Vagina (tissue), 2 donors: ENCODE measurements at regions not wholly inside any gene's neighbourhood (a gene's known extent, or its start where the extent isn't known, plus 50 kb on each side); places are given as distances from the start of the nearest gene placed in this dataset.

Experiments
- DNase-seq, 2 donors: peaks; one replicate each; pipeline ENCODE4 v3.0.0-alpha.2; 2017; ENCODE audit errors: extremely low spot score in 2 of 2
- H3K27ac ChIP-seq: fragments of 200-600 bp; sonication (generic); one replicate; pipeline ENCODE4 v1.5.1; 2019
- H3K27me3 ChIP-seq: fragments of 200-600 bp; sonication (generic); one replicate; pipeline ENCODE4 v1.5.1; 2019
- H3K36me3 ChIP-seq, 2 donors: fragments of 200-600 bp; sonication (generic); one replicate each; pipeline ENCODE4 v1.5.1; 2017 to 2019
- H3K4me1 ChIP-seq: fragments of 200-600 bp; sonication (generic); one replicate; pipeline ENCODE4 v1.5.1; 2019
- H3K4me3 ChIP-seq, 2 donors: fragments of 200-600 bp; sonication (generic); 1 replicate in 1 of 2; 2 replicates in 1 of 2; pipeline ENCODE4 v1.5.1; 2016 to 2019
- H3K9me3 ChIP-seq: fragments of 200-600 bp; sonication (generic); one replicate; pipeline ENCODE4 v1.5.1; 2019
- POLR2A ChIP-seq, 2 donors: fragments of 450-650 bp; IDR thresholded peaks; one replicate each; pipeline ENCODE4 v1.6.1; 2017; ENCODE audit warnings: antibody characterized with exemption in 2 of 2, mild to moderate bottlenecking in 2 of 2, moderate library complexity in 2 of 2
- POLR2AphosphoS5 ChIP-seq, 2 donors: sonication (generic); formaldehyde crosslinking; IDR thresholded peaks; one replicate each; pipeline ENCODE4 v1.9.0; 2017; ENCODE audit warnings: antibody characterized with exemption in 2 of 2, mild to moderate bottlenecking in 2 of 2, low read depth in 1 of 2; ENCODE audit not compliant: insufficient read depth in 1 of 2
- intact Hi-C: fragments of 100-400 bp; cut with DNase I; formaldehyde crosslinking; loops from one replicate; pipeline ENCODE4 v1.15.1; 2023
- TF ChIP-seq, protein P1 (sequence below), 3 experiments: fragments of 450-650 bp in 2 of 3; fragments of 200-600 bp in 1 of 3; sonication (generic) in 1 of 3; IDR thresholded peaks; one replicate each; pipeline ENCODE4 v1.5.1; 2017 to 2019; ENCODE audit warnings: antibody characterized with exemption in 3 of 3, mild to moderate bottlenecking in 2 of 3, moderate library complexity in 2 of 3

DNA sequence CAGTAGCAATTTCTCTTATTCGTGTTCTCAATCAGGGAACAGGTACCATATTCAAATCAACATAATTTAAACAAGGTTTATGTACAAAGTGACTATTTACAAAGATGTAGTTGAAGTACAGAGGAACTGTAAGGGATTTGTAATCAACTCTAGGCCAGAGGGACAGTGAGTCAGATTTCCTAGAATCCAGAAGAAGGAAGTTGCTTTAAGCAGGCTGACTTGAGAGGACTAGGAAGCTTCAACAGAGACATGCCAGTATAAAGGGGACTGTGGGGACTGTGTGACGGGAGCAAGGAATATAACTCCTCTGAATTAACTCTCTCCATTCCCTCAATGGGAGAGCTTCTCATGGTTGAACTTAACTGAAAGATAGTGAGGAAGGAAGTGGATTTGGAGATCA, 427.4 kb upstream of the JAG1 start:
- TF ChIP-seq, protein P1, sequence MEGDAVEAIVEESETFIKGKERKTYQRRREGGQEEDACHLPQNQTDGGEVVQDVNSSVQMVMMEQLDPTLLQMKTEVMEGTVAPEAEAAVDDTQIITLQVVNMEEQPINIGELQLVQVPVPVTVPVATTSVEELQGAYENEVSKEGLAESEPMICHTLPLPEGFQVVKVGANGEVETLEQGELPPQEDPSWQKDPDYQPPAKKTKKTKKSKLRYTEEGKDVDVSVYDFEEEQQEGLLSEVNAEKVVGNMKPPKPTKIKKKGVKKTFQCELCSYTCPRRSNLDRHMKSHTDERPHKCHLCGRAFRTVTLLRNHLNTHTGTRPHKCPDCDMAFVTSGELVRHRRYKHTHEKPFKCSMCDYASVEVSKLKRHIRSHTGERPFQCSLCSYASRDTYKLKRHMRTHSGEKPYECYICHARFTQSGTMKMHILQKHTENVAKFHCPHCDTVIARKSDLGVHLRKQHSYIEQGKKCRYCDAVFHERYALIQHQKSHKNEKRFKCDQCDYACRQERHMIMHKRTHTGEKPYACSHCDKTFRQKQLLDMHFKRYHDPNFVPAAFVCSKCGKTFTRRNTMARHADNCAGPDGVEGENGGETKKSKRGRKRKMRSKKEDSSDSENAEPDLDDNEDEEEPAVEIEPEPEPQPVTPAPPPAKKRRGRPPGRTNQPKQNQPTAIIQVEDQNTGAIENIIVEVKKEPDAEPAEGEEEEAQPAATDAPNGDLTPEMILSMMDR (IDR thresholded peaks at IDR 0.05), result no peak
- no peak for TF ChIP-seq POLR2AphosphoS5 (IDR thresholded peaks at IDR 0.05; ENCODE audit: insufficient read depth in 1 of 2, low read depth in 1 of 2)
- no peak for TF ChIP-seq POLR2A (IDR thresholded peaks at IDR 0.05)
- Histone ChIP-seq H3K27me3 (no peaks in the 10 kb centered on the region), H3K36me3 (no peaks in the 10 kb centered on the region), H3K9me3 (no peaks in the 10 kb centered on the region), H3K27ac (no peak overlapping the region), H3K4me3 (no peak overlapping the region), H3K4me1 (no peaks in the 10 kb centered on the region)
- DNase-seq, result no peak
- intact Hi-C loops, result no loop called here

DNA sequence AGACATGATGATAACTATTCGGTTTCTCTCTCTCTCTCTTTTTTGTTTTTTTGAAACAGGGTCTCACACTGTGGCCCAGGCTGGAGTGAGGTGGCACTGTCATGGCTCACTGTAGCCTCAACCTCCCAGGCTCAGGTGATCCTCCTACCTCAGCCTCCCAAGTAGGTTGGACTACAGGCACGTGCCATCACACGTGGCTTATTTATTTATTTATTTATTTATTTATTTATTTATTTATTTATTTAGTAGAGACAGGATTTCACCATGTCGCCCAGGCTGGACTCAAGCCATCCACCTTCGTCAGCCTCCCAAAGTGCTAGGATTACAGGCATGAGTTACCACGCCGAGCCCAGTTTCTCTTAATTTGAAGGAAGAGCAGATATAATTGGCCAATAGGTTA, 427.9 kb upstream of the JAG1 start:
- no peak for DNase-seq
- no peak overlapping the region for H3K27ac ChIP-seq
- H3K9me3 ChIP-seq, result no peaks in the 10 kb centered on the region
- TF ChIP-seq POLR2A (IDR thresholded peaks at IDR 0.05) (no peak), POLR2AphosphoS5 (IDR thresholded peaks at IDR 0.05; ENCODE audit: insufficient read depth in 1 of 2, low read depth in 1 of 2) (no peak)
- TF ChIP-seq, protein P1 (IDR thresholded peaks at IDR 0.05), result no peak
- H3K36me3 ChIP-seq, result no peaks in the 10 kb centered on the region
- intact Hi-C loops, result no loop called here
- H3K27me3 ChIP-seq, result no peaks in the 10 kb centered on the region
- no peaks in the 10 kb centered on the region for H3K4me1 ChIP-seq
- no peak overlapping the region for H3K4me3 ChIP-seq

DNA sequence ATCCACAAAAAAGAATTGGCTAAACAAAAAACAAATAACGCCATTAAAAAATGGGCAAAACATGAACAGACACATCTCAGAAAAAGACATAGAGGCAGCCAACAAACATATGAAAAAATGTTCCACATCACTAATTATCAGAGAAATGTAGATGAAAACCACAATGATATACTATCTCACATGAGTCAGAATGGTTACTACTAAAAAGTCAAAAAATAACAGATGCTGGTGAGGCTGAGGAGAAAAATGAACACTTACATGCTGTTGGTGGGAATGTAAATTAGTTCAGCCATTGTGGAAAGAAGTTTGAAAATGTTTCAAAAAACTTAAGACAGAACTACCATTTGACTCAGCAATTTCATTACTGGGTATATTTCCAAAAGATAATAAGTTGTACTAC, 430.1 kb upstream of the JAG1 start:
- DNase-seq, result no peak
- TF ChIP-seq POLR2AphosphoS5 (IDR thresholded peaks at IDR 0.05; ENCODE audit: insufficient read depth in 1 of 2, low read depth in 1 of 2), result no peak
- TF ChIP-seq POLR2A (IDR thresholded peaks at IDR 0.05), result no peak
- TF ChIP-seq, protein P1 (IDR thresholded peaks at IDR 0.05), result no peak
- no peak overlapping the region for H3K4me3 ChIP-seq
- no peaks in the 10 kb centered on the region for H3K9me3 ChIP-seq
- no peaks in the 10 kb centered on the region for H3K36me3 ChIP-seq
- H3K27me3 ChIP-seq, result no peaks in the 10 kb centered on the region
- H3K27ac ChIP-seq, result no peak overlapping the region
- no peaks in the 10 kb centered on the region for H3K4me1 ChIP-seq
- intact Hi-C loops, result no loop called here

DNA sequence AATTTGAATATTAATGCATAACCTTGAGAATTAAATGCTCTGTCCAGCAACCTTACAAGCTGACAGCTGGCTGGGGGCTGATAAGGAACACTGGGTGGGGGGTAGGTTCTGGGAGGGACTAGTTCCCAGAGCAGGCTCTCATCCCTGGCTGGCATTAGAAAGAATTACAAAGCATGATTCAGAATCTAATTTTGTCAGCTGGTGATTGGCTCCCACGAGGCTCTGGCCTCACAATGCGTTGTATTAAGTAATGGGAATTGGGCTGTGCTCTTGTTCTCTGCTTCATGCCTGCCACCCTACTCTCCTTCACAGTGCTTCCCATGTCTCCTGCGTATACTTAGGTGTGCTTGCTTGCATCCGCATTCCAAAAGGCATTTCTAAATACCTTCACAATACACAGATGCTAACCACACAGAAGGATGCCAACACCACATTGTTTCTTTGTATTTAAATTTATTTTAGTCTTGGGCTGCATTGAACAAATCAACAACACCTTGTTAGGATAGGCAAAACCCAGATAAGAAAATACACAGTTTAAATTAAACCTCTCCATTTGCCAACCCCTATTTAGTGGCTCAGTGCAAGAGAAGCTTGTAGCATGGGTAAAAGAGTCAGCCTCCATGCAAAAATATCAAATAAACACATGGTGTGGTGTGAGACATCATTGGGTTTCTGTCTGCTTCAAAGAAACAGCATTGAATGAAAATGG, 434.5 kb upstream of the JAG1 start:
- intact Hi-C loops, result no loop called here
- Histone ChIP-seq H3K27me3 (no peaks in the 10 kb centered on the region), H3K4me1 (no peaks in the 10 kb centered on the region), H3K4me3 (no peak overlapping the region), H3K36me3 (no peaks in the 10 kb centered on the region), H3K9me3 (no peaks in the 10 kb centered on the region), H3K27ac (no peak overlapping the region)
- TF ChIP-seq POLR2AphosphoS5 (IDR thresholded peaks at IDR 0.05; ENCODE audit: insufficient read depth in 1 of 2, low read depth in 1 of 2) (no peak), POLR2A (IDR thresholded peaks at IDR 0.05) (no peak)
- TF ChIP-seq, protein P1 (IDR thresholded peaks at IDR 0.05), result no peak
- no peak for DNase-seq

DNA sequence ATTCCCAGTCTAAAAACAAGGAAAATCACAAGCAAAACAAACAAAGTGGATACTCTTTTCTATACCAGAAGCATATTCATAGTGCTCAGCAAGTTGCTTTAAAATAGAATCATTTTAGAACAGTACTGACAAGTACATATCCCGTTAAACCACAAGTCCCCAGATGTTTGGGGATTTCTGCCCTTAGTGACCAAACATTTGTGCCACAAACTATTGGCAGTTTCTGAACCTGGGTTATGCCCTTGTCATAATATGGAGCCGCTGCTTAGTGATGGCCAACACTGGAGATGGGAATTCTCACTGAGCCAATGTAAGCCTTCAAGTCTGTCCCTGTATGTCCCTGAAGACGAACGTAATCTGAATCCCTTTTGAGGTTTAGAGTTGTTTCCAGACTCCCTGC, 436.7 kb upstream of the JAG1 start:
- no peaks in the 10 kb centered on the region for H3K9me3 ChIP-seq
- no peak for DNase-seq
- H3K27ac ChIP-seq, result no peak overlapping the region
- H3K4me3 ChIP-seq, result no peak overlapping the region
- no peaks in the 10 kb centered on the region for H3K36me3 ChIP-seq
- intact Hi-C loops, result no loop called here
- TF ChIP-seq, protein P1 (IDR thresholded peaks at IDR 0.05), result no peak
- no peak for TF ChIP-seq POLR2AphosphoS5 (IDR thresholded peaks at IDR 0.05; ENCODE audit: insufficient read depth in 1 of 2, low read depth in 1 of 2)
- no peak for TF ChIP-seq POLR2A (IDR thresholded peaks at IDR 0.05)
- H3K4me1 ChIP-seq, result no peaks in the 10 kb centered on the region
- H3K27me3 ChIP-seq, result no peaks in the 10 kb centered on the region
